K562 (cell line): ENCODE measurements at regions not wholly inside any gene's neighbourhood (a gene's known extent, or its start where the extent isn't known, plus 50 kb on each side); places are given as distances from the start of the nearest gene placed in this dataset.

Source experiments
- ATAC-seq: fragments of 200-7000 bp; cut with Tn5 transposase; 3 replicates; pipeline ENCODE4 v1.9.1; 2020; ENCODE audit warnings: moderate library complexity
- BruUV-seq: library from RNA; stranded (reverse); fragments of 400-500 nt; replicated peaks from 2 replicates; lab custom pipeline; 2021; lab: Mats Ljungman, UMichigan
- CTCF ChIA-PET: fragments of 300-600 bp; formaldehyde crosslinking; extraction: SDS; loops from one replicate; lab custom pipeline; 2021; ENCODE audit warnings: low intra/inter-chr PET ratio; lab: Yijun Ruan, JAX
- POLR2A ChIA-PET: fragments of 300-600, 350-650 bp; sonication (Branson Sonifier 250); formaldehyde crosslinking; extraction: SDS; loops from one replicate; lab custom pipeline; 2021; ENCODE audit warnings: antibody characterized with exemption, inconsistent platforms; lab: Yijun Ruan, JAX
- DNase-seq, 4 experiments: peaks; one replicate each; pipeline versions ENCODE4 v3.0.0 to v3.0.0-alpha.2; 2011 to 2018; ENCODE audit warnings: low spot score in 3 of 4, mixed read lengths in 3 of 4; ENCODE audit errors: extremely low read depth in 1 of 4
- FAIRE-seq: peaks from 2 replicates; lab custom pipeline; 2011; peaks lifted over from hg19 to GRCh38; lab: Jason Lieb, UNC
- H2AFZ ChIP-seq: 2 replicates; pipeline ENCODE4 v1.6.0; 2011; ENCODE audit warnings: low read depth, low read length, control low read depth, inconsistent platforms
- H3K27ac ChIP-seq: fragments of 200-600 bp; 3 replicates; pipeline ENCODE4 v1.8.0; 2011; ENCODE audit warnings: low read depth, mild to moderate bottlenecking, control low read depth, inconsistent platforms, low read length, moderate library complexity, mixed read lengths; ENCODE audit errors: extremely low read depth
- H3K27me3 ChIP-seq, 2 experiments: fragments of 300-600 bp in 1 of 2; 2 replicates in 1 of 2; 3 replicates in 1 of 2; pipeline versions ENCODE4 v1.6.0 to v1.8.0; 2011; ENCODE audit warnings: inconsistent platforms in 2 of 2, low read length in 2 of 2, mild to moderate bottlenecking in 1 of 2, mixed read lengths in 1 of 2, moderate library complexity in 1 of 2; ENCODE audit not compliant: control insufficient read depth in 2 of 2, insufficient read depth in 2 of 2
- H3K36me3 ChIP-seq: fragments of 300-600 bp; 3 replicates; pipeline ENCODE4 v1.8.0; 2011; ENCODE audit warnings: mild to moderate bottlenecking, low read length, inconsistent platforms; ENCODE audit not compliant: control insufficient read depth, insufficient read depth
- H3K4me1 ChIP-seq, 2 experiments: fragments of 200-600 bp in 1 of 2; replicated peaks in 1 of 2; 2 replicates in 1 of 2; 3 replicates in 1 of 2; pipeline versions ENCODE4 v1.5.1 to v1.8.0; 2011; ENCODE audit warnings: inconsistent platforms in 2 of 2, low read length in 2 of 2, mild to moderate bottlenecking in 1 of 2, mixed read lengths in 1 of 2, moderate library complexity in 1 of 2; ENCODE audit not compliant: control insufficient read depth in 2 of 2, insufficient read depth in 2 of 2
- H3K4me2 ChIP-seq: 2 replicates; pipeline ENCODE4 v1.6.1; 2011; ENCODE audit warnings: low read length, control low read depth, inconsistent platforms, mixed read lengths; ENCODE audit not compliant: insufficient read depth
- H3K4me3 ChIP-seq: fragments of 200-600 bp; sonication (generic), shearing (Covaris generic); 2 replicates; pipeline ENCODE4 v1.5.1; 2016; ENCODE audit warnings: control low read depth, inconsistent platforms
- H3K79me2 ChIP-seq: fragments of 200-600 bp; 3 replicates; pipeline ENCODE4 v1.8.0; 2011; ENCODE audit warnings: low read length, inconsistent platforms; ENCODE audit not compliant: control insufficient read depth, insufficient read depth
- H3K9ac ChIP-seq, 2 experiments: 2 replicates each; pipeline versions ENCODE4 v1.6.0 to v1.6.1; 2011; ENCODE audit warnings: low read depth in 2 of 2, low read length in 2 of 2, control low read depth in 1 of 2, inconsistent platforms in 1 of 2, mild to moderate bottlenecking in 1 of 2, mixed read lengths in 1 of 2; ENCODE audit not compliant: insufficient read depth in 1 of 2
- H3K9me1 ChIP-seq: one replicate; pipeline ENCODE4 v1.6.0; 2011; ENCODE audit warnings: inconsistent platforms, mild to moderate bottlenecking, low read length, moderate library complexity; ENCODE audit not compliant: control insufficient read depth, insufficient read depth
- H3K9me3 ChIP-seq: replicated peaks from 2 replicates; pipeline ENCODE4 v1.5.1; 2011; ENCODE audit warnings: low read depth, low read length, inconsistent platforms; ENCODE audit not compliant: control insufficient read depth, insufficient read depth
- H4K20me1 ChIP-seq: replicated peaks from 2 replicates; pipeline ENCODE4 v1.6.1; 2011; ENCODE audit warnings: low read length, inconsistent platforms, mixed read lengths; ENCODE audit not compliant: control insufficient read depth, insufficient read depth
- CBFA2T3 ChIP-seq: fragments of 450-650 bp; IDR thresholded peaks from 2 replicates; pipeline ENCODE4 v1.6.1; 2017
- E2F4 ChIP-seq: sonication (generic); formaldehyde crosslinking; IDR thresholded peaks from 2 replicates; pipeline ENCODE4 v1.8.0; 2022; ENCODE audit warnings: mild to moderate bottlenecking, low read depth, missing genetic modification reagents
- HDAC1 ChIP-seq, 2 experiments: fragments of 450-650 bp; IDR thresholded peaks; 2 replicates each; pipeline ENCODE4 v1.6.1; 2016 to 2017; ENCODE audit warnings: inconsistent platforms in 1 of 2, mild to moderate bottlenecking in 1 of 2, moderate library complexity in 1 of 2
- PRDM10 ChIP-seq: fragments of 450-650 bp; IDR thresholded peaks from 2 replicates; pipeline ENCODE4 v1.6.1; 2018; ENCODE audit not compliant: partially characterized antibody
- RBM39 ChIP-seq: fragments of 200-400 bp; formaldehyde crosslinking; optimal IDR thresholded peaks from 2 replicates; pipeline ENCODE3; 2018; ENCODE audit warnings: low read depth, low read length
- ZNF174 ChIP-seq: fragments of 250-450 bp; sonication (Bioruptor Pico); IDR thresholded peaks from 2 replicates; pipeline ENCODE4 v1.4.0; 2020; ENCODE audit warnings: mild to moderate bottlenecking
- WGBS: fragments of 100-300 bp; shearing (Covaris generic); methylation state at CpG from one replicate; pipeline ENCODE4 v1.1.6; 2016; ENCODE audit warnings: low coverage, mixed read lengths; ENCODE audit not compliant: insufficient coverage; ENCODE audit errors: missing lambda C conversion rate; 5-methylcytosine and 5-hydroxymethylcytosine counted together
- in situ Hi-C: fragments of 300-500 bp; cut with MboI; formaldehyde crosslinking; loops from 4 replicates; pipeline ENCODE4 v1.15.0; 2018; ENCODE audit warnings: inconsistent platforms, mixed read lengths
- intact Hi-C: fragments of 100-400 bp; cut with micrococcal nuclease; formaldehyde crosslinking; loops from 2 replicates; pipeline ENCODE4 v1.14.2; 2022
- TF ChIP-seq, protein P1 (sequence below): IDR thresholded peaks from 2 replicates; pipeline ENCODE4 v1.6.1; 2012; ENCODE audit warnings: low read depth, low read length, improper control_type of control experiment, borderline replicate concordance

- no peaks in the 10 kb centered on the region for H3K36me3 ChIP-seq
- ATAC-seq (no peak), DNase-seq (no peak), FAIRE-seq (no peak)
- H3K9ac ChIP-seq = no peak overlapping the region
- TF ChIP-seq, protein P1, sequence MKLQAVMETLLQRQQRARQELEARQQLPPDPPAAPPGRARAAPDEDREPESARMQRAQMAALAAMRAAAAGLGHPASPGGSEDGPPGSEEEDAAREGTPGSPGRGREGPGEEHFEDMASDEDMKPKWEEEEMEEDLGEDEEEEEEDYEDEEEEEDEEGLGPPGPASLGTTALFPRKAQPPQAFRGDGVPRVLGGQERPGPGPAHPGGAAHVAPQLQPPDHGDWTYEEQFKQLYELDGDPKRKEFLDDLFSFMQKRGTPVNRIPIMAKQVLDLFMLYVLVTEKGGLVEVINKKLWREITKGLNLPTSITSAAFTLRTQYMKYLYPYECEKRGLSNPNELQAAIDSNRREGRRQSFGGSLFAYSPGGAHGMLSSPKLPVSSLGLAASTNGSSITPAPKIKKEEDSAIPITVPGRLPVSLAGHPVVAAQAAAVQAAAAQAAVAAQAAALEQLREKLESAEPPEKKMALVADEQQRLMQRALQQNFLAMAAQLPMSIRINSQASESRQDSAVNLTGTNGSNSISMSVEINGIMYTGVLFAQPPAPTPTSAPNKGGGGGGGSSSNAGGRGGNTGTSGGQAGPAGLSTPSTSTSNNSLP = no peak
- no peak for TF ChIP-seq CBFA2T3
- H3K27me3 ChIP-seq = no peaks in the 10 kb centered on the region
- no peak overlapping the region for H3K27ac ChIP-seq
- intact Hi-C loops (no loop called here), in situ Hi-C loops (no loop called here)
- CTCF ChIA-PET = no interaction called here
- POLR2A ChIA-PET = interaction anchor here (0.9 to 1.0 kb wide), 2 partner anchors 11 to 37 kb away, joined by 3 to 4 read pairs; no protein-coding TSS in a partner anchor
- H3K4me3 ChIP-seq = no peak overlapping the region
- H3K9me1 ChIP-seq = no peaks in the 10 kb centered on the region
- H4K20me1 ChIP-seq = no peaks in the 10 kb centered on the region
- no peaks in the 10 kb centered on the region for H3K79me2 ChIP-seq
- no peak overlapping the region for H3K4me2 ChIP-seq
- H3K4me1 ChIP-seq = no peaks in the 10 kb centered on the region
- no peak overlapping the region for H2AFZ ChIP-seq
- no TSS peak for BruUV-seq
- WGBS = 0% methylated on average over 1 of the region's 1 CpG
- H3K9me3 ChIP-seq = no peaks in the 10 kb centered on the region
These were observed 590.0 kb downstream of the FAT4 start for GRCh38 chr4:125904802-125905201.

- H3K9me1 ChIP-seq = no peaks in the 10 kb centered on the region
- in situ Hi-C loops = no loop called here
- H3K4me2 ChIP-seq = no peak overlapping the region
- H3K4me3 ChIP-seq = no peak overlapping the region
- ChIA-PET CTCF (no interaction called here), POLR2A (no interaction called here)
- H3K4me1 ChIP-seq = no peaks in the 10 kb centered on the region
- ATAC-seq (no peak), FAIRE-seq (no peak), DNase-seq (no peak)
- no peaks in the 10 kb centered on the region for H4K20me1 ChIP-seq
- H3K27me3 ChIP-seq = no peaks in the 10 kb centered on the region
- no peaks in the 10 kb centered on the region for H3K36me3 ChIP-seq
- H3K79me2 ChIP-seq = no peaks in the 10 kb centered on the region
- no peaks in the 10 kb centered on the region for H3K9me3 ChIP-seq
- TF ChIP-seq E2F4 (CRISPR knock-in tag) (no peak), RBM39 (no peak), ZNF174 (CRISPR knock-in tag) (no peak), PRDM10 (no peak), HDAC1 (IDR thresholded peaks at IDR 0.05) (no peak)
- no peak overlapping the region for H2AFZ ChIP-seq
- no TSS peak for BruUV-seq
- no peak overlapping the region for H3K27ac ChIP-seq
- no peak overlapping the region for H3K9ac ChIP-seq
- WGBS = 5% methylated on average over 2 of the region's 2 CpGs
- intact Hi-C loops = no loop called here
These were observed 596.3 kb downstream of the FAT4 start for GRCh38 chr4:125911058-125911457.
